Neural progenitor cell (in vitro differentiated cells): ENCODE measurements at regions not wholly inside any gene's neighbourhood (a gene's known extent, or its start where the extent isn't known, plus 50 kb on each side); places are given as distances from the start of the nearest gene placed in this dataset.

Experiments
- DNase-seq: peaks from one replicate; pipeline ENCODE4 v3.0.0-alpha.2; 2016; ENCODE audit warnings: low spot score
- H2AFZ ChIP-seq: fragments of 200-600 bp; sonication (generic); replicated peaks from 2 replicates; pipeline ENCODE4 v1.6.1; 2016; ENCODE audit warnings: antibody characterized with exemption
- H3F3A ChIP-seq: fragments of 200-600 bp; sonication (generic); 2 replicates; pipeline ENCODE4 v1.6.1; 2016; ENCODE audit warnings: antibody characterized with exemption, low read depth
- H3K27ac ChIP-seq: fragments of 200-600 bp; sonication (generic); 2 replicates; pipeline ENCODE4 v1.5.1; 2016; ENCODE audit warnings: mild to moderate bottlenecking
- H3K27me3 ChIP-seq: fragments of 200-600 bp; sonication (generic); 2 replicates; pipeline ENCODE4 v1.6.1; 2016; ENCODE audit warnings: mild to moderate bottlenecking, moderate library complexity
- H3K36me3 ChIP-seq: fragments of 200-600 bp; sonication (generic); 2 replicates; pipeline ENCODE4 v1.5.1; 2016
- H3K4me1 ChIP-seq: fragments of 200-600 bp; sonication (generic); 2 replicates; pipeline ENCODE4 v1.6.1; 2016; ENCODE audit warnings: mixed run types
- H3K4me2 ChIP-seq: fragments of 200-600 bp; sonication (generic); 2 replicates; pipeline ENCODE4 v1.6.1; 2016
- H3K4me3 ChIP-seq: fragments of 200-600 bp; sonication (generic); 2 replicates; pipeline ENCODE4 v1.5.1; 2016
- H3K79me2 ChIP-seq: fragments of 200-600 bp; sonication (generic); 2 replicates; pipeline ENCODE4 v1.6.1; 2016; ENCODE audit warnings: low read depth
- H3K9ac ChIP-seq: fragments of 200-600 bp; sonication (generic); 2 replicates; pipeline ENCODE4 v1.6.1; 2016
- H3K9me3 ChIP-seq: fragments of 200-600 bp; sonication (generic); 2 replicates; pipeline ENCODE4 v1.5.1; 2016; ENCODE audit warnings: low read depth
- H4K20me1 ChIP-seq: fragments of 200-600 bp; sonication (generic); 2 replicates; pipeline ENCODE4 v1.6.1; 2016; ENCODE audit warnings: low read depth
- H3K27ac Mint-ChIP-seq: 3 replicates; pipeline ENCODE4 v1.8.0; 2021; ENCODE audit warnings: mixed read lengths
- H3K27me3 Mint-ChIP-seq: 2 replicates; pipeline ENCODE4 v1.8.0; 2022; ENCODE audit warnings: low read depth, mild to moderate bottlenecking, inconsistent platforms, moderate library complexity, mixed read lengths; ENCODE audit not compliant: insufficient read depth
- H3K36me3 Mint-ChIP-seq: 3 replicates; pipeline ENCODE4 v1.8.0; 2021; ENCODE audit warnings: mixed read lengths
- H3K4me1 Mint-ChIP-seq: 3 replicates; pipeline ENCODE4 v1.8.0; 2021; ENCODE audit warnings: mixed read lengths
- H3K4me3 Mint-ChIP-seq: 3 replicates; pipeline ENCODE4 v1.8.0; 2021; ENCODE audit warnings: mild to moderate bottlenecking, moderate library complexity, mixed read lengths
- H3K9me3 Mint-ChIP-seq: 3 replicates; pipeline ENCODE4 v1.8.0; 2020; ENCODE audit warnings: mixed read lengths
- CTCF ChIP-seq: fragments of 200-600 bp; sonication (generic); IDR thresholded peaks from 2 replicates; pipeline ENCODE4 v1.5.1; 2017; ENCODE audit warnings: antibody characterized with exemption, mild to moderate bottlenecking
- EZH2 ChIP-seq: fragments of 200-600 bp; sonication (generic); IDR thresholded peaks from 2 replicates; pipeline ENCODE4 v1.6.1; 2017; ENCODE audit warnings: antibody characterized with exemption, mild to moderate bottlenecking, moderate library complexity
- EZH2phosphoT487 ChIP-seq: fragments of 200-600 bp; sonication (generic); IDR thresholded peaks from 2 replicates; pipeline ENCODE4 v1.6.1; 2017; ENCODE audit warnings: antibody characterized with exemption

- Histone ChIP-seq H3K79me2 (no peaks in the 10 kb centered on the region), H3K9me3 (no peaks in the 10 kb centered on the region), H3K9ac (no peak overlapping the region), H3K4me2 (no peak overlapping the region), H3K27me3 (no peaks in the 10 kb centered on the region), H3K27ac (no peak overlapping the region), H3K36me3 (no peaks in the 10 kb centered on the region), H4K20me1 (no peaks in the 10 kb centered on the region), H3K4me3 (no peak overlapping the region), H3F3A (no peaks in the 10 kb centered on the region), H3K4me1 (no peaks in the 10 kb centered on the region), H2AFZ (peak overlapping the region; percentile 1)
- peaks cover 4% of the 10 kb centered on the region for H3K27me3 Mint-ChIP-seq
- no peaks in the 10 kb centered on the region for H3K4me1 Mint-ChIP-seq
- no peak for DNase-seq
- no peak for TF ChIP-seq EZH2phosphoT487
- TF ChIP-seq EZH2 = no peak
- TF ChIP-seq CTCF = no peak
- H3K27ac Mint-ChIP-seq = no peak overlapping the region
- H3K36me3 Mint-ChIP-seq = no peaks in the 10 kb centered on the region
- H3K9me3 Mint-ChIP-seq = no peaks in the 10 kb centered on the region
- no peak overlapping the region for H3K4me3 Mint-ChIP-seq
Measured at GRCh38 chr3:23099021-23099420, 104.1 kb upstream of the UBE2E2 start.

GRCh38 chr3:23099677-23100076, 103.5 kb upstream of the UBE2E2 start:
- no peak overlapping the region for H3K4me3 ChIP-seq
- no peak overlapping the region for H3K27ac ChIP-seq
- Mint-ChIP-seq H3K27me3 (peaks cover 4% of the 10 kb centered on the region), H3K4me3 (no peak overlapping the region), H3K27ac (no peak overlapping the region), H3K4me1 (no peaks in the 10 kb centered on the region), H3K36me3 (no peaks in the 10 kb centered on the region), H3K9me3 (no peaks in the 10 kb centered on the region)
- no peak for TF ChIP-seq EZH2phosphoT487
- no peak for TF ChIP-seq CTCF
- TF ChIP-seq EZH2 = no peak
- no peak for DNase-seq
- no peaks in the 10 kb centered on the region for H3K36me3 ChIP-seq
- H3K9ac ChIP-seq = no peak overlapping the region
- H2AFZ ChIP-seq = no peak overlapping the region
- no peaks in the 10 kb centered on the region for H3F3A ChIP-seq
- H3K9me3 ChIP-seq = no peaks in the 10 kb centered on the region
- no peaks in the 10 kb centered on the region for H3K4me1 ChIP-seq
- H4K20me1 ChIP-seq = no peaks in the 10 kb centered on the region
- no peaks in the 10 kb centered on the region for H3K79me2 ChIP-seq
- H3K4me2 ChIP-seq = no peak overlapping the region
- no peaks in the 10 kb centered on the region for H3K27me3 ChIP-seq

GRCh38 chr3:23100106-23100505, 103.0 kb upstream of the UBE2E2 start:
- H3K27me3 ChIP-seq = no peaks in the 10 kb centered on the region
- no peak overlapping the region for H3K9ac ChIP-seq
- H3K27me3 Mint-ChIP-seq = peaks cover 4% of the 10 kb centered on the region
- no peaks in the 10 kb centered on the region for H3K36me3 ChIP-seq
- H3K4me3 ChIP-seq = no peak overlapping the region
- H3K36me3 Mint-ChIP-seq = no peaks in the 10 kb centered on the region
- no peak for DNase-seq
- no peaks in the 10 kb centered on the region for H3K4me1 ChIP-seq
- no peak overlapping the region for H3K27ac Mint-ChIP-seq
- H3K27ac ChIP-seq = no peak overlapping the region
- no peaks in the 10 kb centered on the region for H3K9me3 ChIP-seq
- no peaks in the 10 kb centered on the region for H3K4me1 Mint-ChIP-seq
- TF ChIP-seq EZH2phosphoT487 = no peak
- H3K4me3 Mint-ChIP-seq = no peak overlapping the region
- no peak overlapping the region for H3K4me2 ChIP-seq
- H3K79me2 ChIP-seq = no peaks in the 10 kb centered on the region
- no peaks in the 10 kb centered on the region for H3K9me3 Mint-ChIP-seq
- H4K20me1 ChIP-seq = no peaks in the 10 kb centered on the region
- H2AFZ ChIP-seq = no peak overlapping the region
- H3F3A ChIP-seq = no peaks in the 10 kb centered on the region

GRCh38 chr3:23103764-23104163, 99.4 kb upstream of the UBE2E2 start:
- Mint-ChIP-seq H3K27me3 (peaks cover 6% of the 10 kb centered on the region), H3K4me3 (no peak overlapping the region), H3K27ac (no peak overlapping the region), H3K36me3 (no peaks in the 10 kb centered on the region), H3K9me3 (no peaks in the 10 kb centered on the region), H3K4me1 (peaks cover 14% of the 10 kb centered on the region)
- H3K79me2 ChIP-seq = no peaks in the 10 kb centered on the region
- no peaks in the 10 kb centered on the region for H4K20me1 ChIP-seq
- no peak overlapping the region for H3K27ac ChIP-seq
- no peak overlapping the region for H3K9ac ChIP-seq
- peaks cover 11% of the 10 kb centered on the region for H3F3A ChIP-seq
- TF ChIP-seq EZH2 = no peak
- no peak for TF ChIP-seq CTCF
- TF ChIP-seq EZH2phosphoT487 = no peak
- H3K9me3 ChIP-seq = no peaks in the 10 kb centered on the region
- DNase-seq = no peak
- no peaks in the 10 kb centered on the region for H3K27me3 ChIP-seq
- peak overlapping the region; percentile 54 for H2AFZ ChIP-seq
- H3K4me1 ChIP-seq = peaks cover 7% of the 10 kb centered on the region
- H3K4me3 ChIP-seq = no peak overlapping the region
- no peak overlapping the region for H3K4me2 ChIP-seq
- no peaks in the 10 kb centered on the region for H3K36me3 ChIP-seq
